H9 (cell line): ENCODE measurements at regions not wholly inside any gene's neighbourhood (a gene's known extent, or its start where the extent isn't known, plus 50 kb on each side); places are given as distances from the start of the nearest gene placed in this dataset.

Experiments
- DNase-seq: peaks from one replicate; pipeline ENCODE4 v3.0.0-alpha.2; 2017
- H2AFZ ChIP-seq: one replicate; pipeline ENCODE4 v1.6.1; 2013; ENCODE audit warnings: mild to moderate bottlenecking, low read length, control low read depth, moderate library complexity
- H2AK5ac ChIP-seq: 2 replicates; pipeline ENCODE4 v1.6.1; 2013; ENCODE audit warnings: low read length, control low read depth, mixed read lengths; ENCODE audit not compliant: insufficient read length
- H2BK120ac ChIP-seq: one replicate; pipeline ENCODE4 v1.6.1; 2013; ENCODE audit warnings: low read depth, mild to moderate bottlenecking, low read length, control low read depth, inconsistent platforms; ENCODE audit not compliant: poor library complexity, severe bottlenecking
- H2BK12ac ChIP-seq: 2 replicates; pipeline ENCODE4 v1.6.1; 2013; ENCODE audit warnings: low read length, control low read depth, mixed read lengths, low read depth; ENCODE audit not compliant: insufficient read length
- H2BK15ac ChIP-seq: 2 replicates; pipeline ENCODE4 v1.6.1; 2013; ENCODE audit warnings: low read depth, low read length, control low read depth
- H2BK20ac ChIP-seq: one replicate; pipeline ENCODE4 v1.6.1; 2013; ENCODE audit warnings: low read depth, mild to moderate bottlenecking, low read length, control low read depth, inconsistent platforms; ENCODE audit not compliant: poor library complexity, severe bottlenecking
- H2BK5ac ChIP-seq: 2 replicates; pipeline ENCODE4 v1.6.1; 2013; ENCODE audit warnings: low read length, control low read depth, mixed read lengths; ENCODE audit not compliant: insufficient read length
- H3K14ac ChIP-seq: 2 replicates; pipeline ENCODE4 v1.6.1; 2013; ENCODE audit warnings: low read length, control low read depth; ENCODE audit not compliant: insufficient read depth
- H3K18ac ChIP-seq: 2 replicates; pipeline ENCODE4 v1.6.1; 2013; ENCODE audit warnings: low read depth, mild to moderate bottlenecking, mixed read lengths, low read length, control low read depth; ENCODE audit not compliant: insufficient read length
- H3K23ac ChIP-seq: 2 replicates; pipeline ENCODE4 v1.6.1; 2013; ENCODE audit warnings: low read length, control low read depth, mixed read lengths, low read depth; ENCODE audit not compliant: insufficient read length
- H3K23me2 ChIP-seq: 2 replicates; pipeline ENCODE4 v1.6.1; 2013; ENCODE audit warnings: low read depth, mild to moderate bottlenecking, mixed read lengths, low read length, control low read depth; ENCODE audit not compliant: insufficient read length, poor library complexity, severe bottlenecking
- H3K27ac ChIP-seq: 2 replicates; pipeline ENCODE4 v1.5.1; 2013; ENCODE audit warnings: low read length, control low read depth, mixed read lengths, low read depth; ENCODE audit not compliant: insufficient read length
- H3K27me3 ChIP-seq: 2 replicates; pipeline ENCODE4 v1.6.1; 2013; ENCODE audit warnings: low read length, control low read depth, inconsistent platforms; ENCODE audit not compliant: insufficient read depth
- H3K4ac ChIP-seq: 2 replicates; pipeline ENCODE4 v1.6.1; 2013; ENCODE audit warnings: low read depth, mild to moderate bottlenecking, control low read depth, inconsistent platforms, low read length, moderate library complexity
- H3K4me1 ChIP-seq: 2 replicates; pipeline ENCODE4 v1.6.1; 2013; ENCODE audit warnings: low read length, control low read depth, inconsistent platforms; ENCODE audit not compliant: insufficient read depth
- H3K4me2 ChIP-seq: 2 replicates; pipeline ENCODE4 v1.6.1; 2013; ENCODE audit warnings: low read length, control low read depth, mixed read lengths; ENCODE audit not compliant: insufficient read length, insufficient read depth
- H3K56ac ChIP-seq: 2 replicates; pipeline ENCODE4 v1.6.1; 2013; ENCODE audit warnings: low read depth, mild to moderate bottlenecking, mixed read lengths, low read length, control low read depth; ENCODE audit not compliant: insufficient read length
- H3K79me1 ChIP-seq: 2 replicates; pipeline ENCODE4 v1.6.1; 2013; ENCODE audit warnings: low read depth, mild to moderate bottlenecking, moderate library complexity, low read length, control low read depth, inconsistent platforms; ENCODE audit not compliant: insufficient read depth, poor library complexity, severe bottlenecking
- H3K79me2 ChIP-seq: 2 replicates; pipeline ENCODE4 v1.6.1; 2013; ENCODE audit warnings: low read length, control low read depth, inconsistent platforms; ENCODE audit not compliant: insufficient read depth
- H3K9ac ChIP-seq: 2 replicates; pipeline ENCODE4 v1.6.1; 2013; ENCODE audit warnings: low read length, control low read depth, mixed read lengths; ENCODE audit not compliant: insufficient read length; ENCODE audit errors: extremely low read depth
- H3K9me3 ChIP-seq: one replicate; pipeline ENCODE4 v1.6.1; 2013; ENCODE audit warnings: low read depth, low read length, inconsistent platforms; ENCODE audit not compliant: control insufficient read depth
- H3T11ph ChIP-seq: one replicate; pipeline ENCODE4 v1.6.1; 2013; ENCODE audit warnings: mild to moderate bottlenecking, low read length, control low read depth, inconsistent platforms
- H4K20me1 ChIP-seq: one replicate; pipeline ENCODE4 v1.6.1; 2013; ENCODE audit not compliant: control insufficient read depth, insufficient read length, insufficient read depth
- H4K5ac ChIP-seq: 2 replicates; pipeline ENCODE4 v1.6.1; 2013; ENCODE audit warnings: low read depth, mild to moderate bottlenecking, mixed read lengths, low read length, control low read depth; ENCODE audit not compliant: insufficient read length
- H4K8ac ChIP-seq: replicated peaks from 2 replicates; pipeline ENCODE4 v1.6.1; 2013; ENCODE audit warnings: low read length, control low read depth, mixed read lengths, low read depth; ENCODE audit not compliant: insufficient read length
- H4K91ac ChIP-seq: 2 replicates; pipeline ENCODE4 v1.6.1; 2013; ENCODE audit warnings: low read depth, mild to moderate bottlenecking, moderate library complexity, mixed read lengths, low read length, control low read depth; ENCODE audit not compliant: insufficient read length
- H3K27ac Mint-ChIP-seq, 3 experiments: 2 replicates in 2 of 3; 3 replicates in 1 of 3; pipeline ENCODE4 v1.8.0; 2020 to 2021; ENCODE audit warnings: mixed read lengths in 3 of 3, mild to moderate bottlenecking in 1 of 3, moderate library complexity in 1 of 3
- H3K27me3 Mint-ChIP-seq: 2 replicates; pipeline ENCODE4 v1.8.0; 2021; ENCODE audit warnings: low read depth, mild to moderate bottlenecking, moderate library complexity, mixed read lengths
- H3K36me3 Mint-ChIP-seq, 3 experiments: 2 replicates in 2 of 3; 3 replicates in 1 of 3; pipeline ENCODE4 v1.8.0; 2020 to 2021; ENCODE audit warnings: low read depth in 3 of 3, mixed read lengths in 3 of 3; ENCODE audit not compliant: insufficient read depth in 1 of 3
- H3K4me1 Mint-ChIP-seq, 2 experiments: 2 replicates each; pipeline ENCODE4 v1.8.0; 2020; ENCODE audit warnings: mixed read lengths in 2 of 2
- H3K4me3 Mint-ChIP-seq, 2 experiments: 2 replicates in 1 of 2; 3 replicates in 1 of 2; pipeline ENCODE4 v1.8.0; 2020 to 2021; ENCODE audit warnings: mild to moderate bottlenecking in 2 of 2, mixed read lengths in 2 of 2, moderate library complexity in 1 of 2
- H3K9me3 Mint-ChIP-seq, 2 experiments: 2 replicates in 1 of 2; 3 replicates in 1 of 2; pipeline ENCODE4 v1.8.0; 2020; ENCODE audit warnings: mild to moderate bottlenecking in 2 of 2, mixed read lengths in 2 of 2, moderate library complexity in 1 of 2
- TF ChIP-seq, protein P1 (sequence below): fragments of 200-600 bp; sonication (generic); conservative IDR thresholded peaks from 3 replicates; pipeline ENCODE4 v1.8.0; 2021; ENCODE audit warnings: antibody characterized with exemption, mild to moderate bottlenecking

DNA sequence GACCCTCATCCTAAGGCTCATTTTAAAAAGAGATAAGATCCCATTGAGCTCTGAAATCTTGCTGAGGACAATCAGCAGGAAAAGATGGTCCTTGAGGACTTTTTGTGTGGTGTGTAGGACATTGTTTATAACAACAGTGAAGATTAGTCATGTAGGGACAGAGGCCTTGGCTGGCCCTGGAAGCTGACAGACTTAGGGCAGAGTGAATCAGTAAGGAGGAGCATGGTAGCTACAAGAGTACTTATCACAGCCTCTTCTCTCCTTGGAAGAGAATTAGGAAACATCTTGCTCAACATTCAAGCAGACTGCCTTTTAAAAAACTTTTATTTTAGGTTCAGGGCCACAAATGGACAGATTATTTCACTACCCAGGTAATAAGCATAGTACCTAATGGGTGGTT is 665.9 kb upstream of the SALL1 start:
- Histone ChIP-seq H3K56ac (no peak overlapping the region), H3K79me1 (no peaks in the 10 kb centered on the region), H4K8ac (no peak overlapping the region), H2AFZ (no peak overlapping the region), H3K14ac (no peak overlapping the region), H3K27ac (no peak overlapping the region), H3K4me1 (no peaks in the 10 kb centered on the region), H3K9me3 (no peaks in the 10 kb centered on the region), H2BK15ac (no peak overlapping the region), H4K91ac (no peak overlapping the region), H3K27me3 (no peaks in the 10 kb centered on the region), H3K4me2 (no peak overlapping the region), H2BK120ac (no peak overlapping the region), H3K23ac (no peak overlapping the region), H2BK20ac (no peak overlapping the region), H4K20me1 (no peaks in the 10 kb centered on the region), H3K9ac (no peak overlapping the region), H3K79me2 (no peaks in the 10 kb centered on the region), H2BK5ac (no peak overlapping the region), H3K23me2 (no peaks in the 10 kb centered on the region), H3T11ph (no peak overlapping the region), H2BK12ac (no peak overlapping the region), H3K18ac (no peak overlapping the region), H4K5ac (no peak overlapping the region), H2AK5ac (no peak overlapping the region), H3K4ac (no peak overlapping the region)
- DNase-seq: no peak
- Mint-ChIP-seq H3K4me3 (no peak overlapping the region), H3K4me1 (0 out of 4 replicates have a peak, but pooled peaks cover 0 to 3% of the 10 kb centered on the region in 2 experiments), H3K27me3 (no peaks in the 10 kb centered on the region), H3K36me3 (no peaks in the 10 kb centered on the region), H3K27ac (no peak overlapping the region), H3K9me3 (peaks cover 0 to 3% of the 10 kb centered on the region in 2 experiments; a peak in 1 of 5 replicates)
- TF ChIP-seq, protein P1, sequence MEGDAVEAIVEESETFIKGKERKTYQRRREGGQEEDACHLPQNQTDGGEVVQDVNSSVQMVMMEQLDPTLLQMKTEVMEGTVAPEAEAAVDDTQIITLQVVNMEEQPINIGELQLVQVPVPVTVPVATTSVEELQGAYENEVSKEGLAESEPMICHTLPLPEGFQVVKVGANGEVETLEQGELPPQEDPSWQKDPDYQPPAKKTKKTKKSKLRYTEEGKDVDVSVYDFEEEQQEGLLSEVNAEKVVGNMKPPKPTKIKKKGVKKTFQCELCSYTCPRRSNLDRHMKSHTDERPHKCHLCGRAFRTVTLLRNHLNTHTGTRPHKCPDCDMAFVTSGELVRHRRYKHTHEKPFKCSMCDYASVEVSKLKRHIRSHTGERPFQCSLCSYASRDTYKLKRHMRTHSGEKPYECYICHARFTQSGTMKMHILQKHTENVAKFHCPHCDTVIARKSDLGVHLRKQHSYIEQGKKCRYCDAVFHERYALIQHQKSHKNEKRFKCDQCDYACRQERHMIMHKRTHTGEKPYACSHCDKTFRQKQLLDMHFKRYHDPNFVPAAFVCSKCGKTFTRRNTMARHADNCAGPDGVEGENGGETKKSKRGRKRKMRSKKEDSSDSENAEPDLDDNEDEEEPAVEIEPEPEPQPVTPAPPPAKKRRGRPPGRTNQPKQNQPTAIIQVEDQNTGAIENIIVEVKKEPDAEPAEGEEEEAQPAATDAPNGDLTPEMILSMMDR: no peak
